Adipose tissue (tissue), 3 donors: ENCODE measurements at regions not wholly inside any gene's neighbourhood (a gene's known extent, or its start where the extent isn't known, plus 50 kb on each side); places are given as distances from the start of the nearest gene placed in this dataset.
"Not testable (repeated sequence)": the region's sequence is repeated elsewhere in the genome, so short reads cannot be mapped to it uniquely, and the experiment has no call there.

Experiments used
- H3K27ac ChIP-seq: one replicate; pipeline ENCODE4 v1.5.1; 2013; ENCODE audit warnings: low read depth, low read length
- WGBS, 3 donors: extraction: QIAGEN DNeasy Blood & Tissue Kit; methylation state at CpG; one replicate each; pipeline ENCODE4 v1.1.7; 2013; 5-methylcytosine and 5-hydroxymethylcytosine counted together
- donor health status: healthy with polysubstance abuse.
- donor health status: Bipolar disorder and iron deficiency.
- donor health status: healthy.

DNA sequence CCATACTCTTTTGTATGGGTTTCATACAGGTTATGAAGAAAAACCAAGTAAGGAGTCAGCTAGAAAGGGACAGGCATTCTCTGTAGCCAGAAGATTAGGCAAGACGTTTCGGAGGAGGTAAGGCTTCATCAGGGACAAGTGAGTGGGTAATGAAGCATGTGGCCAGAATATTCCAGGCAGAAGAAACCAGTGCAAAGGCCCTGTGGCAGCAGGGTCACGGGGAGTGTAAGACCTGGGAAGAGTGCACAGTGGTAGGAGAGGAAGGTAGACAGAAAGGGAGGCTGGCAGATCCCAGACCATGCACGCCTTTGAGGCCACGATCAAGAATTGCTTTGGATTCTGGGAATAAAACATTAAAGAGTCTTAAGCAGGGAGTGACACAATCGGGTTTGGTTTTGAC lies 177.6 kb downstream of the MIAT start:
- H3K27ac ChIP-seq: no peak overlapping the region
- WGBS, 3 donors: 80 to 90% (median 87%) methylated on average over 6 of the region's 6 CpGs

DNA sequence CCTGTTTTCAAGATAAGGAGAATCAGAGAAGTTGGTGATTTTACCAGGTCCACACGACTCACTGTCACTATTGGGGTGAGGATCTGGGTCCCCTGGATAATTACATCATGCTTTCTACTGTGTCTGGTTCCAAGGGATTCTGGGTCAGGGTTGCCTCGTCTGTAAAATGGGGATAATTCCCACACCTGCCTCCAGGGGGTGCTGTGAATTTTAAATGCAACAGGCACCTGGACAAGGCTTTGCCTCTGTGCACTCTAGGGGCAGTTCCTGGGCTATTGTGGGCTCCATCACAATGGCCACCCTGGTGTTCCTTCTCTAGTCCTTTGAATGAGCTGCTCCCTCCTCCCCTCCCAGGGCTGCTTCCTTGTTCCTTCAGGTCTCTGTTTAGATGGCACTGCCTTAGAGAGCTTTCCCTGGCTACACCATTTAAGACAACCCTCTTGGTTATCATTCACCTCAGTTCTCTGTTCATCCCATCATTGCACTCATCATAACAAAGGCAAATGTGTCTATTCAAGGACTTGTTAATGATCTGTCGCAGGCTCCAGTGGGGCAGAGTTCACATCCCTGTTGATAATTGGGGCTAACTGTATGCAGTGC lies 178.6 kb downstream of the MIAT start:
- WGBS, 3 donors: 30 to 37% (median 37%) methylated on average over 3 of the region's 3 CpGs

DNA sequence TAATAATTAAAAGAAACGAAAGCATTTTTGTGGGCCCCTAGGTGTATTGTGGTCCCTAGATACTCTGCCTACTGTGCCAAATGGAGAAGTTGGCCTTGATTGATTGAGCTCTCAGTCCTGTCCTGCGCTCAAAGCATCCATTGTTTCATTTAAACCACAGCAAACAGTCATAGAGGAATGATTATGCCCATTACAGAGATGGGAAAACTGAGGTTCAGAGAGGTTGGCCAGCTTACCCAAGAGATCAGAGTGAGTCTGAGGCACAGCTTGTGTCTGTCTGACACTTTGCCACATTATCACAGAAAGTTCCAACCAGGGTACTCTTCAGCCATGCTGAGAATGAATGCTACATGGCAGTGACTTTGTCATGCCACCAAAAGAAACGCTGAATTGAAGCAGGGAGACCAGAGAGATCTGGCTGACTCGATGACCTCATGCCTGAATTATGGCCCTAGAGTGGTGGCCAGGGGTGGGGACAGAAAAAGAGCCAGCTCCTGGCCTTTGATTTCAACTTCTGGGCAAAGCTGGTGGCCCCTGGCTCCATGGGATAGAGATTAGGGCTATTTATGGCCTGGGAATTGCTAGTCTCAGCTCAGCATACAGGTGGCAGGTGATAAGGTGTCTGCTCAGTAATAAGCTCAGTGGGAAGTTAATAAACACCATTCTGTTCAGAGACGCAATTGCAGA lies 180.5 kb downstream of the MIAT start:
- H3K27ac ChIP-seq: no peak overlapping the region
- 60 to 65% (median 62%) methylated on average over 5 of the region's 5 CpGs for WGBS, 3 donors

More for the DNA sequence above, 178.6 kb downstream of the MIAT start:
- no peak overlapping the region for H3K27ac ChIP-seq

DNA sequence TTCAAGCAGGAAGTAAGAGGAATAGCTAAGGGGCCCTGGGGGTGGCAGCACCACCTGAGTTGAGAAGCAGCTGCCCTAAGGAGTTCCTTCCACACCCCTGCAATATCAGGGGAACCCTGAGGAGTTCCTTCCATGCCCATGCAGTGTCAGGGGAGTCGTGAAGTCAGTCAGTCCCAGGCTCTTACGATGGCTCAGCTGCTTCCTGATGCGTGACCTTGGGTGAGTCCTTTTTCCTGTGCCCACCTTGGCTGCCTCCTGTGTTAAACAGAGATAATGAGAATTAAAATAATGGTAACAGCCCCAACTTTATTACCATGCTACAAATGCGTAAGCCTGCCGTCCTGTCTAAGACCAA lies 181.1 kb downstream of the MIAT start:
- H3K27ac ChIP-seq: no peak overlapping the region
- WGBS, 3 donors: 82 to 87% (median 82%) methylated on average over 5 of the region's 5 CpGs

DNA sequence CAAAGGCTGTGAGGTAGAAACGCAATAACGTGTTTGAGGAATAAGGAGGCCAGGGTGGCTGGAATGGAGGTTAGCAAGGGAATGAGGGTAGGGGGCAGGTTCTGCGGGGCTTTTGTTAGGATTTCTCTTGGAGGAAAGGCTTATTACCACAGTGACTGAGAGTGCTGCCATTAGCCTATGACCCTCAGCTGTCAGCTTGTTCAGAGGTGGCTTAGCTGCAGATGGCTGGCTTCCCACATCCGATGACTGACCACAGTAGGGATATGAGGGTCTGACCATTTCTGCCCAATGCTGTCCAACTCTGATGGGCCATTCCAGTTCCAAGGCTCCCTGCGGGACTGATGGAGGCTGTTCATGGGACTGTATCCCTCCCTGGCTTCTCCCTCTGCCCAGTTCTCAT lies 181.8 kb downstream of the MIAT start:
- WGBS, 3 donors: 79 to 93% (median 92%) methylated on average over 5 of the region's 5 CpGs

DNA sequence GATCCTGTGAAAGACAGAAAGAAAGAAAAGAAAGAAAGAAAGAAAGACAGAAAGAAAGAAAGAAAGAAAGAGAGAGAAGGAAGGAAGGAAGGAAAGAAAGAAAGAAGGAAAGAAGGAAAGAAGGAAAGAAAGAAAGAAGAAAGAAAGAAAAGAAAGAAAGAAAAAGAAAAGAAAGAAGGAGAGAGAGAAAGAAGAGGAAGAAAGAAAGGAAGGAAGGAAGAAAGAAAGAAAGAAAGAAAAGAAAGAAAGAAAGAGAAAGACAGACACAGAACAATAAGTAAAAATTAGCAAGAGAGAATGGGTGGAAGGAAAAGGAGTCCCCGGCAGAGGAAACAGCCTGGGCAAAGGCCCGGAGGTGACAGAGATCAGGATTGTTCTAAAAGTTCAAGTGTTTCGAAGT lies 183.4 kb downstream of the MIAT start:
- H3K27ac ChIP-seq: not testable (repeated sequence)
- WGBS, 3 donors: 86 to 88% (median 86%) methylated on average over 3 of the region's 3 CpGs

More for the DNA sequence above, 181.8 kb downstream of the MIAT start:
- H3K27ac ChIP-seq: no peak overlapping the region

DNA sequence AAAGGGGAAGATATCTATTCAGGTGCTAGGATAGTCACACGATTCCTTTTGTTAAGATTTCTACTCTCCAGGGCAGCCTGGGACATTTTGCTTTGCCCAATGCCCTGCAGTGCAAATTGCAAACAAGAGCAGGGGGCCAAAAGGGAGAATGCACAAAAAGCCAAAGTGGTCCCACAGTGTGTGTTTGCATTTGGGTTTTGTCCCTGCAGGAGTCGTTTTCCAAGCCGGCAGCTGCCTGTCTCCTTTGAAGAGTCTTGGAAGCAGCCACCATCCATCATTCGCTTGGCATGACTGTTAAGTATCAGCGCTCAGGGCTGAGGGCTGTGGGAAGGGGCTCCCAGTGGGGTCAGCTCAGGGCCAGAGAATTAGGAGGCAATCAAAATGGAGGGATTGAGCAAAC lies 184.7 kb downstream of the MIAT start:
- H3K27ac ChIP-seq: no peak overlapping the region
- 67 to 93% (median 85%) methylated on average over 5 of the region's 5 CpGs for WGBS, 3 donors

DNA sequence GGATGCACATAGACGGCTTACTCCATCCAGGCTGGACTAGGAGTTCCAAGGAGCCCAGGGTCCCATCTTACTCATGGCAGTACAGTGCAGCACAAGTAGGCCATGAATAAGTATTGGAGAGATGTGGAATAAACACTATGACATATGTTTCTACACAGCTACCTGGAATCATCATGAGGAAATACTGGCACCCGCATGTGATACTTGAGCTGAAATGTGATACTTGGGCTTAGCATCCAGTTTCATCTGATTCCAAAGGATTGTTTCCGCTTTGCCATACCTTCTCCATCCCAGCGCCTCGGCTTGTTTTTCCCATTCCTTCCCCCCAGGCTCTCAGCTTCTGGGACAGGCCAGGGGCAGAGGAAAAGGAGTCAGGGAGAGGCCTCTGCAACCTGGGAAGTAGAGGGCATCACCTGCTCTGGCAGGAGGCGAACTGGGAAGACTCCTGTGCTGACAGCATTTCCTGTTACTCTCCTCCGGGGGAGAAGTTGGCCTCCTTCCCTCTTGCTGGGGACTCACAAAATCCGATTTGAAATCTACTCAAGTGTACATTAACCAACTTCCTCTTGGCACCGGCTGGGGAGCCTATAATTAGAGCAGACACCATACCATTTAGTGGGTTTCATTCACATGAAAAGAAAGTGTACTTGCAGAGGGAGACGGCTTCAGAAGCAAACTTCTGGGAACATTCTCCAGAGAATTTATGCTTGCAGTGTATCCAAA lies 187.8 kb downstream of the MIAT start:
- no peak overlapping the region for H3K27ac ChIP-seq
- 47 to 59% (median 48%) methylated on average over 10 of the region's 10 CpGs for WGBS, 3 donors

DNA sequence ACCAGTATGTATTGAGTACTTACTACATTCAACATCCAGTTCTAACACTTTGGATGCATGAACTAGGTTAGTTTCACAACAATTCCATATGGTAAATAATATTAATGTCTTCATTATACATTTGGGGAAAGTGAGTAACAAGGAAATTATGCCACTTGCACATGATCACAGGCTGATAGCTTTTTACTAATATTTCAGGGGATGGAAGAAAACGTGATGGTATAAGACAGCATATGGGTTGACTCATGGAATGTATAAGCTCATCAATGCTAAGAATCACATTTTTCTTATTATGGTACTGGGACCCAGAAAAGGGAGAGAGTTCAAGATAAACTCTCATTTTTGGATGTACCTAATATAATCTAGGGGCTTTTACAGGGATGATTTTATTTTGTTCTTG lies 188.7 kb downstream of the MIAT start:
- 82 to 92% (median 85%) methylated on average over 1 of the region's 1 CpG for WGBS, 3 donors
- H3K27ac ChIP-seq: no peak overlapping the region

DNA sequence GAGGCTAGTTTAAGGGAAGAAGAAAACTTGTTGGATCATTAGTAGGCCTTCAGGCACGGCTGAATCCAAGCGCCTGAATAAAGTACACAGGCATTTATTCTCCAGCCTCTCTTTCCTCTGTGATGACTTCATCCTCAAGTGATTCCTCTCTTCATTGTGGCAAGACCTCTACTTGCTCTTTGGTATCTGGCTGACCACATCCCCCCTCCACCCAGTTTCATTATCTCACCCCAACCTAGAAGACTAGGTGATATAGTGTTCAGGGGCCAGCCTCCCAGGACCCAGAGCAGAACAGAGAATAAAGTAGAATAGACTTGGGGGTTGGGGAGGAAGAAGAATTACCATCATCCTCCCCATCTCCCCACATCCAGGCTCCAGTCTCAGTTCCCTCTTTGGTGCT lies 189.3 kb downstream of the MIAT start:
- H3K27ac ChIP-seq: no peak overlapping the region
- WGBS, 3 donors: 81 to 97% (median 91%) methylated on average over 2 of the region's 2 CpGs

DNA sequence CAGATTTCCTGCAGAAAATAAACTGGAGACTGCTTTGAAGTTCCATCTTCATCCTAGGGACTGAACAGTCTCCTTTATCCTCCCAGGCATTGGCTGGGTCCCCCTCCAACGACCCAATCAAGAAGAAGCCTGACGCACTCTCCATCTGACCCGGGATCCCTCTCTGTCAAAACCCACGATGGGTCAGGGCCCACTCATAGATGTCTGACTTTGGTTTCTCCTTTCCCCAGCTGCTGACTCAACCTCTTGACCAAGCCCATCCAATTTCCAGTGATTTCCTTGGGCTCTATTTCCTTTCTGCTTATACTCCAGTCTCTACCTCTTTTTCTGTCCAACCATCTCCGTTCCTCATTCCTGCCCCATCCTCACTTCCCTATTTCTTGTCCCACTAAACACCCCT lies 189.7 kb downstream of the MIAT start:
- no peak overlapping the region for H3K27ac ChIP-seq
- 56 to 81% (median 78%) methylated on average over 5 of the region's 5 CpGs for WGBS, 3 donors

DNA sequence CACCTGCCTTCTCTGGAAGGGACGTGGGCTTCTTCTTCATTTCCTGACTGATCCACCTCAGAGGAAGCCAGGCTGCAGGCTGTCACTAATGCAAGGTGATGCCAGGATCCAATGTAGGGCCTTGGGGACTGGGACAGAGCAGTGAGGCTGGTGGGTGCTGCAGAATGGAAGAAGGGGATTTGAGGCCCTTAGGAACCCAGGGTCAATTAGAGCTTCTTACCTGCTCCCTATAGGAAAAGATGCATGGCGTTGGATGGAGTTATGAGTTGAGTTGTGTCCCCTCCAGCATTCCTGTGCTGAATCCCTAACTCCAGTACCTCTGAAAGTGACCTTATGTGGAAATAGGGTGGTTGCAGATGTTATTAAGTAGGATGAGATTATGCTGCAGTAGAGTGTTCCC lies 190.4 kb downstream of the MIAT start:
- 80 to 95% (median 88%) methylated on average over 2 of the region's 2 CpGs for WGBS, 3 donors
- no peak overlapping the region for H3K27ac ChIP-seq

DNA sequence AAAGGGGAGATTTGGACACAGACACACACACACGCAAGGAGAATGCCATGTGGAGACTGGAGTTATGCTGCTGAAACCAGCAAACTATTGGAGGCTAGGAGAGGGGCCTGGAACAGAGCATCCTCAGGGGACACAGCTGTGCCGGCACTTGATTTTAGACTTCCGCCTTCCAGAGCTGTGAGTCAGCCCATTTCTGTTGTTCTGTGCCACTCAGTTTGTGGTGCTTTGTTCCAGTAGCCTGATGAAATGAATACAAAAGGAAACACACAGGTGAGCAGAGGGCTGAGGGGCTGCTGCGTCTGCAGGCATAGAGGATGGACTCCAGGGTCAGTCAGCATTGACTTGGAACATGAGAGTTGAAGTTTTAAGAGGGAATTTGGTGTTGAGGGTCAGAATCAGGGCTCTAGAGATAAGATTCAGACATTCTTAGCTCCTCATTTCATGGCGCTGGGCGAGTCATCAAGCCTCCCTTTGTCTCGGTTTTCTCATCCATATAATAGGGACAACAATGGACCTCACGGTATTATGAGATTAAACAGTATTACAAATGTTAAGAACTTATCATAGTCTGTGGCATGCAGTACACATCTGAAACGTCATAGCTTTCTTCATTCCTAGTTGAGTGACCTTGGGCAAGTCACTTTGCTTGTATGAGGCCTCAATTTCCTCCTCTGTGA lies 191.0 kb downstream of the MIAT start:
- 71 to 79% (median 79%) methylated on average over 9 of the region's 9 CpGs for WGBS, 3 donors
- no peak overlapping the region for H3K27ac ChIP-seq

DNA sequence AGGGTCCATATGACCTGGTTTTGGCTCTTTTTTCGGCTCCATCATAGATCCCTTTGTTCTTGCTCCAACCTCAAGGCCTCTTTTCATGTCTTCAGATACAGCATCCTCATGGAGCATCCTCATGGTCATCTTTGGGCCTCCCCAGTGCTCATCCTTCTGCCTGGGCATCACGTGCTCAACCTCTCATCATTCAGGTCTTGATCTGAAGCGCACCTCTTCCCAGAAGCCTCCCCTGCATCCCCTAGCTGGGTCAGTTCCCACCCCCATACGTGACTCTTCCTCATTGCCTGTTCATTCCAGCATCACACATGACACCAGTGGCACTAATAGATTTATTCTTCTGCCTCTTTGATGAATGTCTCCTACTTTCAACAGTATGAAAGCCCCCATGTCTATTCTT lies 192.2 kb downstream of the MIAT start:
- H3K27ac ChIP-seq: no peak overlapping the region
- WGBS, 3 donors: 89 to 99% (median 91%) methylated on average over 4 of the region's 4 CpGs

DNA sequence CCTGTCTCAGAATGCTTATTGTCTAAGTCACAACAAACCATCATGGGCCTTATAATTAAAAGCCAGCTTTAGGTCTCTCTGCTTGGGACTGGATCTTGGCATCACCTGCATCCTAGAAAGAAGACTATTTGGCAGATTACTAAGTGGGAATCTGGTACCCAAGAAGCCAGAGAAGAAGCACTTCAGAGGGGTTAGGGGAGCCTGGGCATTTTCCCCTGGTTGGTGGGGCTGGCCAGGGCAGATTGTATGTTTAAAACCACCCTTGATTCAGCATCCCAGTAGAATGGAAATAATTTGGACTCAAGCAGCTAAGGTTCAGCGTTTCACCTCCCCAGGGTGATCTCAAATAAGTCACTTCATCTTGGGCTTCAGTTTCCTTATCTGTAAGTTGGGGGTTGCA lies 193.7 kb downstream of the MIAT start:
- 46 to 56% (median 50%) methylated on average over 1 of the region's 1 CpG for WGBS, 3 donors
- H3K27ac ChIP-seq: no peak overlapping the region

DNA sequence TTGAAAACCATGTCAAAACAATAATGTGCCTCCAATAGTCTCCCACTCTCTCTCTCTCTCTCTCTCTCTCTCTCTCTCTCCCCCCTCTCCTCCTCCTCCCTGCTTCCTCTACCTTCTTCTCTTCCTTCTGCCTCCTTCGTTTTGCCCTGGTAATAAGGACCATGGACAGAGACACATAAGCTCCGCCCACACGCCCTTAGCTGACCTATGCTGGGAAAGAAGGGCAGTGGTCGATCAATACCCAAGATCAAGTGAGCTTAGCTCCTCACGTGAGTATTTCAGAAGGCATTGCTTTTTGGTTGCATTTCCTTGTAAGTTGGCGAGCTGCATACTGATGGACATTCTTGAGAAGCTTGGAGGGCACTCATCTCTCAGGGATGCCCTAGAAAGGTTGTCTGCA lies 194.8 kb downstream of the MIAT start:
- H3K27ac ChIP-seq: no peak overlapping the region
- 44 to 69% (median 60%) methylated on average over 6 of the region's 6 CpGs for WGBS, 3 donors

DNA sequence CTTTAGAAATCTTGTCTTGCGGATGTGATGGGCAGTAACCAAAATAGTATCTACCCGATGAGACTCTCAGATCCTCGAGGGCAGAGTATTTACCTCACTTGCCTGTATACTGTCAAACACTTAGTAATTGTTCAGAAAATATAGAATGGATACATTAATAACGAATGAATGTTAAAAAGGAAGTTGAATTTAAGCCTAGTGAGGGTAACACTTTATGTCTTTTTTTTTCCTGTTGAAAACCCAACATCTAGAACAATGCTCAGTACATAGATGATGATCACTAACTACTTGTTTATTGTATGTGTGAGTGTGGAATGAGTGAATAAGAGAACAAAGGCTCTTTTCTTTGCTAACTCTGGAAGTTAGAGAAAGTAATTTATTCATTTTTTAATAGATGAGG lies 195.7 kb downstream of the MIAT start:
- WGBS, 3 donors: 85 to 92% (median 89%) methylated on average over 4 of the region's 4 CpGs
- H3K27ac ChIP-seq: no peak overlapping the region

DNA sequence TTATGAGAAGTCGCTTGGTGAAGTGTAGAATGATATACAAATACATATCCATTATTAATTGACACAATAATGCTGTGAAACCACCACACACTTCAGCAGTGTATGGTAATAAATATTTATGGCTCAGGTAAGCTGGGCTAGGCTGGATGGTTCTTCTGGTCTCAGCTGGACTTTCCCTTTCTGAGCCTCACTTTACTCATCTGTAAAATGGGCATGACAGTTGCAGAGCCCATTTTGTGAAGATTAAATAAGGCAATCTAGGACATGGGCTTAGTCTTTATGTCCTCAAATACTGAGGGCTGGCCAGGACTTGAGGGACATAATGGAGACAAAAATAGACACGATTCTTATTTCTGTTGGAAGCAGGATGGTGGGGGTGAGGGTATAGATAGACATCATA lies 196.1 kb downstream of the MIAT start:
- no peak overlapping the region for H3K27ac ChIP-seq
- WGBS, 3 donors: 90 to 97% (median 93%) methylated on average over 2 of the region's 2 CpGs

DNA sequence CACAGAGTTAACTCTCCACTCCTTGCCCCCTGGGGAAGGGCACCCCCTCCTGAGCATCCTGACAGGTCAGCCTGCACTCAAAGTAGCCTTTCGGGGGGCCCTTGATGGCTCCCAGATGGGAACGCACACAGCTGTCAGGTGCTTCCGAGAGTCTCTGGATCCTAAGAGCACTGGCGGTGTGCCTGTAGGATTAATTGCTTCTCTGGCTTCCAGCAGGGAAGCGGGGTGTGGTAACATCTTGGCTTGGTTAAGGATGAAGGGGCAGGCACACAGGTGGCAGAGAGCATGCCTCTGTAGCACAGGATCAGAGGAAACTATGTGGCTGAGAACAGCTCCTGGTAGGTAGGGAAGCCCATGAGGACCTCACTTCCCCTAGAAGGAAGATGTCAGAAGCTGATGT lies 199.8 kb downstream of the MIAT start:
- WGBS, 3 donors: 71 to 85% (median 73%) methylated on average over 5 of the region's 5 CpGs
- no peak overlapping the region for H3K27ac ChIP-seq
